SK-N-SH treated with all-trans-retinoic acid at 6 μM for 48 hours (cell line): ENCODE measurements at regions not wholly inside any gene's neighbourhood (a gene's known extent, or its start where the extent isn't known, plus 50 kb on each side); places are given as distances from the start of the nearest gene placed in this dataset.
"Not testable (repeated sequence)": the region's sequence is repeated elsewhere in the genome, so short reads cannot be mapped to it uniquely, and the experiment has no call there.

Experiments
- ATAC-seq: fragments of 200-7000 bp; cut with Tn5 transposase; 3 replicates; pipeline ENCODE4 v1.9.1; 2020; ENCODE audit warnings: mild to moderate bottlenecking, moderate library complexity
- ISL1 ChIP-seq: fragments of 250-450 bp; sonication (Bioruptor Pico); IDR thresholded peaks from 2 replicates; pipeline ENCODE4 v2.1.2; 2022; ENCODE audit warnings: mild to moderate bottlenecking, moderate library complexity
- OSR1 ChIP-seq: fragments of 250-450 bp; sonication (Bioruptor Pico); IDR thresholded peaks from 2 replicates; pipeline ENCODE4 v1.8.0; 2022; ENCODE audit warnings: moderate library complexity, mild to moderate bottlenecking, inconsistent platforms
- PATZ1 ChIP-seq: fragments of 250-450 bp; sonication (Bioruptor Pico); IDR thresholded peaks from 2 replicates; pipeline ENCODE4 v1.8.0; 2020; ENCODE audit warnings: mild to moderate bottlenecking, moderate library complexity, borderline replicate concordance
- POU6F1 ChIP-seq: fragments of 250-450 bp; sonication (Bioruptor Pico); IDR thresholded peaks from 2 replicates; pipeline ENCODE4 v1.8.0; 2021; ENCODE audit warnings: low read depth, mild to moderate bottlenecking, moderate library complexity, borderline replicate concordance
- RARB ChIP-seq: fragments of 250-450 bp; sonication (Bioruptor Pico); IDR thresholded peaks from 2 replicates; pipeline ENCODE4 v1.8.0; 2021; ENCODE audit warnings: mild to moderate bottlenecking, moderate library complexity
- TCF4 ChIP-seq: fragments of 250-450 bp; sonication (Bioruptor Pico); IDR thresholded peaks from 2 replicates; pipeline ENCODE4 v1.8.0; 2021; ENCODE audit warnings: mild to moderate bottlenecking, moderate library complexity, borderline replicate concordance
- ZC3H10 ChIP-seq: fragments of 250-450 bp; sonication (Bioruptor Pico); IDR thresholded peaks from 2 replicates; pipeline ENCODE4 v1.5.1; 2021; ENCODE audit warnings: mild to moderate bottlenecking, moderate library complexity
- ZFP30 ChIP-seq: fragments of 450-650 bp; formaldehyde crosslinking; IDR thresholded peaks from 2 replicates; pipeline ENCODE4 v1.5.0; 2022; ENCODE audit warnings: mild to moderate bottlenecking, moderate library complexity
- ZNF565 ChIP-seq: fragments of 450-650 bp; formaldehyde crosslinking; conservative IDR thresholded peaks from 2 replicates; pipeline ENCODE4 v1.5.0; 2020; ENCODE audit warnings: low read depth, mild to moderate bottlenecking, moderate library complexity
- ZNF8 ChIP-seq: fragments of 450-650 bp; formaldehyde crosslinking; IDR thresholded peaks from 2 replicates; pipeline ENCODE4 v1.5.0; 2020; ENCODE audit warnings: mild to moderate bottlenecking, moderate library complexity

GRCh38 chr19:14301150-14301549 is 80.1 kb upstream of the ADGRE5 start:
- ATAC-seq, result no peak

GRCh38 chr19:14300303-14300702 is 80.9 kb upstream of the ADGRE5 start:
- ATAC-seq, result no peak
- TF ChIP-seq ZFP30 (CRISPR knock-in tag) (no peak), ZNF565 (CRISPR knock-in tag) (no peak)

More at GRCh38 chr19:14301150-14301549, 80.1 kb upstream of the ADGRE5 start:
- no peak for TF ChIP-seq POU6F1 (CRISPR knock-in tag)
- no peak for TF ChIP-seq ISL1 (CRISPR knock-in tag)
- TF ChIP-seq, all 23 proteins: peak for 0

- ATAC-seq, result not testable (repeated sequence)
Observed at GRCh38 chr19:14299224-14299827, 81.9 kb upstream of the ADGRE5 start.

GRCh38 chr19:14297883-14298576 is 83.2 kb upstream of the ADGRE5 start:
- not testable (repeated sequence) for ATAC-seq

- peak; percentile 84 for ATAC-seq
Observed at GRCh38 chr19:14294974-14295373, 86.3 kb upstream of the ADGRE5 start.

- ATAC-seq, result not testable (repeated sequence)
Observed at GRCh38 chr19:14293816-14294170, 87.5 kb upstream of the ADGRE5 start.

GRCh38 chr19:14293101-14293815 is 87.3 kb upstream of the ADGRL1 start:
- ATAC-seq, result not testable (repeated sequence)

GRCh38 chr19:14289810-14290209 is 83.8 kb upstream of the ADGRL1 start:
- not testable (repeated sequence) for ATAC-seq

- not testable (repeated sequence) for ATAC-seq
Observed at GRCh38 chr19:14287837-14288236, 81.9 kb upstream of the ADGRL1 start.

- not testable (repeated sequence) for ATAC-seq
Observed at GRCh38 chr19:14286594-14286993, 80.6 kb upstream of the ADGRL1 start.

- ATAC-seq, result not testable (repeated sequence)
Observed at GRCh38 chr19:14285726-14286125, 79.8 kb upstream of the ADGRL1 start.

- peak; percentile 79 for ATAC-seq
Observed at GRCh38 chr19:14283813-14284520, 78.0 kb upstream of the ADGRL1 start.

- not testable (repeated sequence) for ATAC-seq
Observed at GRCh38 chr19:14279270-14279669, 73.3 kb upstream of the ADGRL1 start.

GRCh38 chr19:14277608-14278007 is 71.6 kb upstream of the ADGRL1 start:
- ATAC-seq, result no peak
- TF ChIP-seq TCF4 (CRISPR knock-in tag) (no peak), POU6F1 (CRISPR knock-in tag) (no peak), ZFP30 (CRISPR knock-in tag) (no peak), ZC3H10 (CRISPR knock-in tag) (no peak), ZNF8 (CRISPR knock-in tag) (no peak), RARB (CRISPR knock-in tag) (no peak), PATZ1 (CRISPR knock-in tag) (no peak), OSR1 (CRISPR knock-in tag) (no peak)
